ENCODE measurements at regions not wholly inside any gene's neighbourhood (a gene's known extent, or its start where the extent isn't known, plus 50 kb on each side); places are given as distances from the start of the nearest gene placed in this dataset.
"Not testable (repeated sequence)": the region's sequence is repeated elsewhere in the genome, so short reads cannot be mapped to it uniquely, and the experiment has no call there.

DNA sequence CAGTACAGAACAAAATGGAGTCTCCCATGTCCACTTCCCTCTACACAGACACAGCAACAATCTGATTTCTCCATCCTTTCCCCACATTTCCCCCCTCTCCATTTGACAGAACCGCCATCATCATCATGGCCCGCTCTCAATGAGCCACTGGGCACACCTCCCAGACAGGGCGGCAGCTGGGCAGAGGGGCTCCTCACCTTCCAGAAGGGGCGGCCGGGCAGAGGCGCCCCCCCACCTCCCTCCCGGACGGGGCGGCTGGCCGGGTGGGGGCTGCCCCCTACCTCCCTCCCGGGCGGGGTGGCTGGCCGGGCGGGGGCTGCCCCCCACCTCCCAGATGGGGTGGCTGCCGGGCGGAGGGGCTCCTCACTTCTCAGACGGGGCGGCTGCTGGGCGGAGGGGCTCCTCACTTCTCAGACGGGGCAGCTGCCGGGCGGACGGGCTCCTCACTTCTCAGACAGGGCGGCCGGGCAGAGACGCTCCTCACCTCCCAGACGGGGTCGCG, 337.9 kb downstream of the GOLGA6L6 start:
- TF ChIP-seq, protein P1, sequence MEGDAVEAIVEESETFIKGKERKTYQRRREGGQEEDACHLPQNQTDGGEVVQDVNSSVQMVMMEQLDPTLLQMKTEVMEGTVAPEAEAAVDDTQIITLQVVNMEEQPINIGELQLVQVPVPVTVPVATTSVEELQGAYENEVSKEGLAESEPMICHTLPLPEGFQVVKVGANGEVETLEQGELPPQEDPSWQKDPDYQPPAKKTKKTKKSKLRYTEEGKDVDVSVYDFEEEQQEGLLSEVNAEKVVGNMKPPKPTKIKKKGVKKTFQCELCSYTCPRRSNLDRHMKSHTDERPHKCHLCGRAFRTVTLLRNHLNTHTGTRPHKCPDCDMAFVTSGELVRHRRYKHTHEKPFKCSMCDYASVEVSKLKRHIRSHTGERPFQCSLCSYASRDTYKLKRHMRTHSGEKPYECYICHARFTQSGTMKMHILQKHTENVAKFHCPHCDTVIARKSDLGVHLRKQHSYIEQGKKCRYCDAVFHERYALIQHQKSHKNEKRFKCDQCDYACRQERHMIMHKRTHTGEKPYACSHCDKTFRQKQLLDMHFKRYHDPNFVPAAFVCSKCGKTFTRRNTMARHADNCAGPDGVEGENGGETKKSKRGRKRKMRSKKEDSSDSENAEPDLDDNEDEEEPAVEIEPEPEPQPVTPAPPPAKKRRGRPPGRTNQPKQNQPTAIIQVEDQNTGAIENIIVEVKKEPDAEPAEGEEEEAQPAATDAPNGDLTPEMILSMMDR (conservative IDR thresholded peaks at IDR 0.05; ENCODE audit: low read depth, low read length), result not testable (repeated sequence)
- TF ChIP-seq POLR2A (IDR thresholded peaks at IDR 0.05; ENCODE audit: low read depth, low read length); ELK1 (IDR thresholded peaks at IDR 0.05; ENCODE audit: borderline replicate concordance, low read depth, low read length); FOS (IDR thresholded peaks at IDR 0.05; ENCODE audit: low read depth, low read length); MAFK (IDR thresholded peaks at IDR 0.05; ENCODE audit: low read depth, low read length); RAD21 (IDR thresholded peaks at IDR 0.05; ENCODE audit: low read length); SMC3 (IDR thresholded peaks at IDR 0.05; ENCODE audit: low read depth, low read length); MXI1 (IDR thresholded peaks at IDR 0.05; ENCODE audit: borderline replicate concordance, low read depth, low read length): not testable (repeated sequence)
